Dermis microvascular lymphatic vessel endothelial cell (primary cell): ENCODE measurements at regions not wholly inside any gene's neighbourhood (a gene's known extent, or its start where the extent isn't known, plus 50 kb on each side); places are given as distances from the start of the nearest gene placed in this dataset.
A peak's percentile ranks its signal among the peaks of the same experiment; 100 is the strongest.

Source experiments
- DNase-seq, 2 donors: peaks; one replicate each; pipeline versions ENCODE4 v3.0.0 to v3.0.0-alpha.2; 2010; ENCODE audit warnings: low read depth in 2 of 2

GRCh38 chr3:69442771-69443311 is 57.0 kb upstream of the FRMD4B start:
- no peak for DNase-seq

- DNase-seq, result no peak
Measured at GRCh38 chr3:69441732-69442131, 55.8 kb upstream of the FRMD4B start.

GRCh38 chr3:69441040-69441439 is 55.2 kb upstream of the FRMD4B start:
- no peak for DNase-seq

GRCh38 chr3:69439643-69440270 is 53.9 kb upstream of the FRMD4B start:
- peak; percentile 47 to 53 for DNase-seq

- DNase-seq, result no peak
Measured at GRCh38 chr3:69438476-69438875, 52.6 kb upstream of the FRMD4B start.

- DNase-seq, result no peak
Measured at GRCh38 chr3:69435274-69436265, 49.7 kb upstream of the FRMD4B start.
